ENCODE measurements at regions not wholly inside any gene's neighbourhood (a gene's known extent, or its start where the extent isn't known, plus 50 kb on each side); places are given as distances from the start of the nearest gene placed in this dataset.
"Not testable (repeated sequence)": the region's sequence is repeated elsewhere in the genome, so short reads cannot be mapped to it uniquely, and the experiment has no call there.

- BruUV-seq (replicated peaks); H3K4me2 ChIP-seq (ENCODE audit: low read length): not testable (repeated sequence)
Measured at GRCh38 chr4:24349168-24349996, 235.0 kb downstream of the DHX15 start.

GRCh38 chr4:24339260-24339659 is 245.1 kb downstream of the DHX15 start:
- Histone ChIP-seq H3K27me3 (ENCODE audit: low read length) (0 out of 2 replicates have a peak, but pooled peaks cover 5% of the 10 kb centered on the region), H3F3A (ENCODE audit: low read length, unreplicated experiment) (no peaks in the 10 kb centered on the region), H4K20me1 (ENCODE audit: low read length) (no peaks in the 10 kb centered on the region), H3K4me1 (ENCODE audit: insufficient read depth, low read length) (no peaks in the 10 kb centered on the region), H3K9me2 (replicated peaks; ENCODE audit: low read length) (no peaks in the 10 kb centered on the region), H3K9ac (ENCODE audit: low read length) (no peak overlapping the region), H3K27ac (ENCODE audit: low read length) (no peak overlapping the region), H3K9me3 (ENCODE audit: low read length) (no peaks in the 10 kb centered on the region), H3K79me2 (ENCODE audit: low read length) (no peaks in the 10 kb centered on the region), H3K4me2 (ENCODE audit: low read length) (no peak overlapping the region), H3K36me3 (ENCODE audit: low read depth, low read length) (no peaks in the 10 kb centered on the region), H2AFZ (ENCODE audit: low read length) (no peak overlapping the region), H3K4me3 (ENCODE audit: low read length) (no peak overlapping the region)
- intact Hi-C loops (cut with micrococcal nuclease) = no loop called here
- CTCF ChIA-PET = no interaction called here
- TF ChIP-seq EZH2 (IDR thresholded peaks at IDR 0.05; ENCODE audit: low read length, unreplicated experiment) (no peak), CTCF (conservative IDR thresholded peaks at IDR 0.05; ENCODE audit: low read depth, low read length) (no peak), EZH2phosphoT487 (IDR thresholded peaks at IDR 0.05; ENCODE audit: borderline replicate concordance, low read length) (no peak)
- ATAC-seq (no peak), DNase-seq (no peak)
- BruUV-seq (replicated peaks) = no TSS peak
- POLR2A ChIA-PET (ENCODE audit: unreplicated experiment) = no interaction called here

More at GRCh38 chr4:24349168-24349996, 235.0 kb downstream of the DHX15 start:
- H4K20me1 ChIP-seq (ENCODE audit: low read length); H3K9ac ChIP-seq (ENCODE audit: low read length); H3K9me2 ChIP-seq (replicated peaks; ENCODE audit: low read length); CTCF ChIA-PET; H2AFZ ChIP-seq (ENCODE audit: low read length); ATAC-seq; H3K36me3 ChIP-seq (ENCODE audit: low read depth, low read length); H3K79me2 ChIP-seq (ENCODE audit: low read length); H3F3A ChIP-seq (ENCODE audit: low read length, unreplicated experiment); H3K27ac ChIP-seq (ENCODE audit: low read length); H3K4me1 ChIP-seq (ENCODE audit: insufficient read depth, low read length); H3K9me3 ChIP-seq (ENCODE audit: low read length); H3K27me3 ChIP-seq (ENCODE audit: low read length); DNase-seq; H3K4me3 ChIP-seq (ENCODE audit: low read length); POLR2A ChIA-PET (ENCODE audit: unreplicated experiment); intact Hi-C loops (cut with micrococcal nuclease): not testable (repeated sequence)
- TF ChIP-seq CTCF (conservative IDR thresholded peaks at IDR 0.05; ENCODE audit: low read depth, low read length) = 0 out of 2 replicates have a peak, but pooled peaks have one; percentile 17

GRCh38 chr4:24337451-24338190 is 246.7 kb downstream of the DHX15 start:
- no peak overlapping the region for H3K4me2 ChIP-seq (ENCODE audit: low read length)
- no peaks in the 10 kb centered on the region for H3K9me3 ChIP-seq (ENCODE audit: low read length)
- no peaks in the 10 kb centered on the region for H3F3A ChIP-seq (ENCODE audit: low read length, unreplicated experiment)
- H3K27ac ChIP-seq (ENCODE audit: low read length) = no peak overlapping the region
- H3K79me2 ChIP-seq (ENCODE audit: low read length) = no peaks in the 10 kb centered on the region
- TF ChIP-seq CTCF (conservative IDR thresholded peaks at IDR 0.05; ENCODE audit: low read depth, low read length) (no peak), EZH2 (IDR thresholded peaks at IDR 0.05; ENCODE audit: low read length, unreplicated experiment) (no peak), EZH2phosphoT487 (IDR thresholded peaks at IDR 0.05; ENCODE audit: borderline replicate concordance, low read length) (no peak)
- intact Hi-C loops (cut with micrococcal nuclease) = no loop called here
- DNase-seq = no peak
- CTCF ChIA-PET = no interaction called here
- H3K36me3 ChIP-seq (ENCODE audit: low read depth, low read length) = no peaks in the 10 kb centered on the region
- no peak overlapping the region for H3K4me3 ChIP-seq (ENCODE audit: low read length)
- BruUV-seq (replicated peaks) = no TSS peak
- H3K9me2 ChIP-seq (replicated peaks; ENCODE audit: low read length) = no peaks in the 10 kb centered on the region
- ATAC-seq = no peak
- no peaks in the 10 kb centered on the region for H3K4me1 ChIP-seq (ENCODE audit: insufficient read depth, low read length)
- H4K20me1 ChIP-seq (ENCODE audit: low read length) = no peaks in the 10 kb centered on the region
- H3K9ac ChIP-seq (ENCODE audit: low read length) = no peak overlapping the region
- POLR2A ChIA-PET (ENCODE audit: unreplicated experiment) = no interaction called here
- H2AFZ ChIP-seq (ENCODE audit: low read length) = no peak overlapping the region
- 0 out of 2 replicates have a peak, but pooled peaks cover 5% of the 10 kb centered on the region for H3K27me3 ChIP-seq (ENCODE audit: low read length)
